ENCODE measurements at regions not wholly inside any gene's neighbourhood (a gene's known extent, or its start where the extent isn't known, plus 50 kb on each side); places are given as distances from the start of the nearest gene placed in this dataset.
A peak's percentile ranks its signal among the peaks of the same experiment; 100 is the strongest.

- DNase-seq (ENCODE audit: low read depth, low spot score), result no peak
Measured at GRCh38 chr13:74794582-74794981, 660.4 kb upstream of the KLF12 start.

GRCh38 chr13:74794147-74794546 is 659.9 kb upstream of the KLF12 start:
- DNase-seq (ENCODE audit: low read depth, low spot score), result peak; percentile 1

DNA sequence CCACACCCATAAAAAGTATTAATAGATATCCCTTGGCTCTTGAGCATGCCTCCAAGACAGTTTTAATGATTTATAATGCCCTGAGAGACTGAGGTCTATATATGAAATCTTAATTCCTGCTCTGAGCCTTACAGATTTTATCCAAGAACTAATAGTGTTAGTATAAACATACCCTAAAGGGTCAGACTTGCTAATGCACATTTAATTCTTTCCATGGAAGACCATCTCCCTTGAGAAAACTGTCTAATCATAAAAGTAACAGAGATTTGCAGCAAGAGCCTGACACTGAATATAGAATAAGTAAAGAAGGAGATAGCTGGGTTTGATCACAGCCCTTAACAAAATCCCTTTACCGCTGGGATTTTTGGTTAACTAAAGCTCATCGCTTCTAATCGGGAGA is 650.8 kb upstream of the KLF12 start:
- no peak for DNase-seq (ENCODE audit: low read depth, low spot score)

DNA sequence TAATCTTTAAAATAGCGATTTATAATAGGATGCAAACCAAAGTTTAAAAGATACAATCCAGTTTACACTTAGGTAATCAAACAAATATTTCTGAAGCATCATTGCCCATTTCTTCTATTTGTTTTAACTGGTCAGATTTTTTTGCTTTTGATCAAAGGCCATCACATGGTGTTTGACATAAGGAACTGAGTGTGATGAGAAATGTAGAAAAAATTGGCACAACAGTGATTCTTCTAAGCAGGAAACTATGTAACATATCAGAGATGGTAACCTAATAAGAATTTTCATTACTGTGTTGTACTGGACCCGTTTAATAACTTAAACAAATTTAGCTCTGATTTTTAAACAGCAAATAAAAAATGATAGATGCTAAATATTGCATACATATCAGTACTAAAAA is 644.7 kb upstream of the KLF12 start:
- no peak for DNase-seq (ENCODE audit: low read depth, low spot score)

DNA sequence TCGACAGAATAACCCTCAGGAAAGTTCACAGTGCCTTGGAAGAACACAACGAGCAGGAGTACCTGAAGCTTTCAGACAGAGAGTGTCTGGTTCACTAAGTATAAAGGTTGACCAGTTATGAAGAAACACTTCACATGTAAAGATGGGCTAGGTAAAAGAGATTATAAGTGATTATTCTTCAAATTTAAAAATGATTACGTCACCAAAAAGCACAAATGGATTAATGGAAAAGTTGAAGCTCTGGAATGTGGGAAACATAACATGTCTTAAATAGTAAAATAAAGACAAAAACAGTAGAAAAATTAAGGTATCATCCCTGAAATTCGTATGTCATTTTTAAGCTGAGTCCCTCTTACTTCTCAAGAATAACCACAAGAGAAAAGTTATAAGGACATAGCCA is 643.9 kb upstream of the KLF12 start:
- DNase-seq (ENCODE audit: low read depth, low spot score), result no peak

DNA sequence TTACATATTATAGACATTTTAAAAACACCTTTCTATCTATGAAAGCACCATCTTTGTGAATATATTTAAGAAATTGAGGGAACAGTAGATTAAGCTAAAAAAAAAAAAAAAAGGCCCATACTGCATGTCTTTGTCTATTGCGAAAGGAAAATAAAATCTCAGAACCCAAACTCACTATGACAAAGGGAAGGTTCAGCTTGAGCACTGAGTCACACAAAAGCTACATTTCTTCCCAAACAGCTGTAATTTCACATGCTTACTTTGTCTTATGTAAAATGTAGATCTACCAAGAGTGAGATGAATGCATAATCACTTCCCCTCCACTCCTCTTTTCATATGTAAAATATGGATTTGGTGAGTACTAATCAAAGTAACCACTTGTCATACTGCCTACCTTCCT is 640.1 kb upstream of the KLF12 start:
- no peak for DNase-seq (ENCODE audit: low read depth, low spot score)

- DNase-seq (ENCODE audit: low read depth, low spot score), result no peak
Measured at GRCh38 chr13:74773248-74773647, 639.0 kb upstream of the KLF12 start.

- DNase-seq (ENCODE audit: low read depth, low spot score), result no peak
Measured at GRCh38 chr13:74771964-74772363, 637.8 kb upstream of the KLF12 start.

GRCh38 chr13:74770361-74770760 is 636.2 kb upstream of the KLF12 start:
- DNase-seq (ENCODE audit: low read depth, low spot score), result no peak

DNA sequence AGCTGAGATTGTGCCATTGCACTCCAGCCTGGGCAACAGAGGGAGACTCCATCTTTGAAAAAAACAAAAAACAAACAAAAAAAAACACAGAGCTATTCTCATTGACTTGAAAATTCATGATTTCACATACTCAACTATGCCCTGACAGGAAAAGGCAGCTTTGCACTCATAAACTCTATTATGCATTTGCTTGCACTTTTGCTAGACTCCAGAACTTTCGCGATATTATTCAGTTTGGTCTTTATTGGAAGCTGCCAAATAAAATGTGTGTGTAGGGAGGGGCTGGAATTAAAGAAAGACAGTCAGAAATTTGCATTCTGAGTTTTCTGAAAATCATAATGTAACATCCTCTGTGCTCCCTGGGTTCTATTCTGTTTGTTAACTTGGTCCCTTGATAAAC is 635.1 kb upstream of the KLF12 start:
- DNase-seq (ENCODE audit: low read depth, low spot score), result no peak

GRCh38 chr13:74768521-74769085 is 634.4 kb upstream of the KLF12 start:
- no peak for DNase-seq (ENCODE audit: low read depth, low spot score)

GRCh38 chr13:74767050-74767449 is 632.8 kb upstream of the KLF12 start:
- DNase-seq (ENCODE audit: low read depth, low spot score), result no peak

DNA sequence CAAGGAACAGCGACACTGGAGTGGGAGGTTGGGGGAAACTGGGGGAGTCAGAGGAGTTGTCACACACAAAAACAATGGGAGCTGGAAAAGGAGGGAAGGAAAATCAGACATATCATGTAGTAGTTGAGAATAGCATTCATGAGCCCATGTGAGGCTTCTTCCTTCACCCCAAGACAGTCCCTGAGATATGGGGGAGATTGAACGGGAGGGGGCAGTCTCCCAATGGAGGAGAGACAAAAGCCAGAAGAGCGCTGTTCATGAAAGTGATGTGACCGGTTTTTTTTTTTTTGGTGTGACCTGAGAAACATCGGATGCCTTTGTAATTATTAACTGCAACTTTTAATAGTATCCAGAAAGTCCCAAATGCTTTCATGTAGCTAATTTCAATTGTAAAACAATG is 631.8 kb upstream of the KLF12 start:
- DNase-seq (ENCODE audit: low read depth, low spot score), result no peak

DNA sequence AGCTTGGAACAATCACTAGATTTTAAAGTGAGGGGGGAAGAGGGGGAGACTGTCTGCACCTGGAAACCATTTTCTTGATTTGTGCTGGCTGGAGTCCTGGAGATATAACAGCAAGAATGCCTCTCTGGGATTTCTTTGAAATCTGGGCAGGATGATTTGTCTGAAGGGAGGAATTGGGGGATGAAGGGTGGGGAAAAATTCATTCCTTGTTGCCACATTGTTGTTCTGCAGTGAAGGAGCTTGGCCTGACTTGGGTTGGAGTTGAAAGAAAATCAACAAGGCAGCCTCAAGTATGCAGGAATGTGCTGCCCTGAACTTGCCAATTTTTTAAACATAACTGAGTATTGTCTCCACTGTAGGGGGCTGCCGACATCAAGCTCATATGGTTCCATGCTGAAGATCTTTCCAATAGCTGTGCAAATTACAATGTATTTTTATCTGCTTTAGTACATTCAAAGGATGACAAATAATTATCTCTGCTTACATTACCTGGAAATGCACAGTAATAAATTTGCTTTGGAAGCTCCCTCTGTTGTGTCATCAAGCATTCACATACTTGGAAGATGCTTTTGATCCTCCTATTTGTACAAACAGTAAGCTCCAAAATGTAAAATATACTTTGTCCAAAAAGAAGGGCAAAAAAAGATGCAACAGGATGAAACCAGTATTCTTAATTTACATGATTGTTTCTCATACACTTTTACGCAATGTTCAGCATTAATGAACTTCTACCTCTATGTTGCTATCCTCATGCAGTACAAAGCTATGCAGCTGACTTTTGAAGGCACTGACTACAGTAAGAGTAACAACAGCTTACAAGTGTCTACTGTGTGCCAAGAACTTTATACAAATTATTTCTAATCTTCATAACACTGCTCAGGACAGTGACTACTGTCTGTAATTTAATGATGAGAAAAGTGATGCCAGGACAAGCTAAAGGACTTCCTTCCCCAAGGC is 627.9 kb upstream of the KLF12 start:
- no peak for DNase-seq (ENCODE audit: low read depth, low spot score)

- peak; percentile 92 for DNase-seq (ENCODE audit: low read depth, low spot score)
Measured at GRCh38 chr13:74758188-74758587, 624.0 kb upstream of the KLF12 start.

GRCh38 chr13:74755065-74755464 is 620.9 kb upstream of the KLF12 start:
- no peak for DNase-seq (ENCODE audit: low read depth, low spot score)

DNA sequence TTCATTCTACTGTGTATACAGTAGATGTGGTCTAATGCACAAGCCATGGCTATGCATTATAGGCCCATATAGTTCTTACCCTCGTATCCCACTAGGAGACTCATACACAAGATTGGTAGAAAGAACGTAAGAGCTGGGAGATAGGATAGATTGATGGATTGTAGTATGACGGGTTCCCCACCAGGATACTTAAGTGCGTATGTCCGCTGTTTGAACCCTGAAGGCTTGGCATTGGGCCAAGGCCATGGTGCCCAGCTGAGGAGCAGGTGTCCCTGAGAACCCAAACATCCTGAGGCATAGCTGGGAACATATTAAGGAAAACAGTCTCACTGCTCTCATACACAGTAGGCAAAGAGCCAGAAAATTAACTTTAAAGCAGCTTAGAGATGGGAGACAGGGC is 617.5 kb upstream of the KLF12 start:
- no peak for DNase-seq (ENCODE audit: low read depth, low spot score)

DNA sequence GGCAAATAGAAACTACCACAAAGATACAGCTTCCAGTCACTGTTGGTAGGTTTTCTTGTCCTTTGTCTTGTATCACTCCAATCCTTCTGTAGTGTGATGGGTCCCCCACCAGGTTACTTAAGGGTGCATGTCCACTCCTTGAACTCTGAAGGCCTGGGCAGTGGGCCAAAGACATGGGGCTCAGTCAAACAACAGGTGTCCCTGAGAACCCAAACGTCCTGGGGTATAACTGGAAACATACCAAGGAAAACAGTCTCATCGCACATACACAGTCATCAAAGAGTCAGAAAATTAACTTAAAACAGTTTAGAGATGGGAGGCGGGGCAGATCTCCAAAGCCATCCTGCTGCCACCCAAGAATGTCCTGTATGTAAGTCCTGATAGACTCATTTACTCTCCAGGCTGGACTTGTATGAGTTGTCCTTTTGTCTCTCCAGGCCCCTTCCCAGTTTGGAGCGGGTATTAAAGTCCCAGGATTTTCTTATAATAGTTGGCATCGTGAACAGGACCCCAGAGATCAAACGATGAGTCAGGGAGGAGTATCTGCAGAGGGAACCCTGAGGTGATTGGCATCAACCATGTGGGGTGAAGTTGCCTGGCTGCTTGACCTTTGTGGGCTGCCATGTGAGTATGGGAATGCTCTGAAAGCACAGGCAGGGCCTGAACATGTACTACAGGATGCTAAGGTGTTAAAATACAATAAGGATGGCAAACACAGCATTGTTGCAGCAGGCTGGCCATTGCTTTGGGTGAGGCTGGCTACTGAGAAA is 613.2 kb upstream of the KLF12 start:
- DNase-seq (ENCODE audit: low read depth, low spot score), result no peak

DNA sequence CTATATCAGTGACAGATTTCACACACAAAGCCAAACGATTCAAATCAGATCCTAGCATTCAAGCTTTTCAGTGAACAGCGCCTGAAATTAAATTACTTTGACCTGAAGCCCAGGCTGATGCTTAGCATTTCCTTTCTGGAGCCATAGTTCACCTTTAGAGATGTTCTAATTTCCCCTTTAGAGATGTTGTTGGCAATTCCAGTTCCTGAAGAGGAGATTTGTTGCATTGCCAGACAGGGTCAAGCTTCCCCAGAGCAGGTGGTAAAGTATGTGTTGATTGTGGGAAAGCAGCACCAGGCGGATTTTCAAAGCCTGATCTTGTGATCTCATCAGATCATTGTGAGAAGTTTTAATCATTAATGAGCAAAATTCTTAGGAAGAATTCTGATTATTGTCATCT is 609.8 kb upstream of the KLF12 start:
- no peak for DNase-seq (ENCODE audit: low read depth, low spot score)

DNA sequence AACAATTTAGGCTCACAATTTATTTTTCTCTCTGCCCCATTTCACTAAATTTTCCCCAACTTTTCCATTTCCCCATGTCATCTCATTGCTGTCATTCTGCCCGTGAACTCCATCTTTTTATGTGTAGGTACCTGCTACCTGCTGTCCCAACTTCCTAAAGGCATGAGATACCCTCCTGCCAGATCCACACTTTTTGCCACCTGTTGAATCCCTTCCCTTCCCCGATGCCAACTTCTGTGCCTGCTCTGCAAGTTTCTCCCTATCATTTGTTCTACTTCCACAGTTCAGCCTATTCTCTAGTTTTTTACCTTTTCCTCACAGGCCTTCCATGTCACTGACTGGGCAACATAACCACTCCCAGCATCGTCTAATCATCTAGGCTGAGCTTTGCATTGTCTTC is 607.5 kb upstream of the KLF12 start:
- DNase-seq (ENCODE audit: low read depth, low spot score), result no peak

DNA sequence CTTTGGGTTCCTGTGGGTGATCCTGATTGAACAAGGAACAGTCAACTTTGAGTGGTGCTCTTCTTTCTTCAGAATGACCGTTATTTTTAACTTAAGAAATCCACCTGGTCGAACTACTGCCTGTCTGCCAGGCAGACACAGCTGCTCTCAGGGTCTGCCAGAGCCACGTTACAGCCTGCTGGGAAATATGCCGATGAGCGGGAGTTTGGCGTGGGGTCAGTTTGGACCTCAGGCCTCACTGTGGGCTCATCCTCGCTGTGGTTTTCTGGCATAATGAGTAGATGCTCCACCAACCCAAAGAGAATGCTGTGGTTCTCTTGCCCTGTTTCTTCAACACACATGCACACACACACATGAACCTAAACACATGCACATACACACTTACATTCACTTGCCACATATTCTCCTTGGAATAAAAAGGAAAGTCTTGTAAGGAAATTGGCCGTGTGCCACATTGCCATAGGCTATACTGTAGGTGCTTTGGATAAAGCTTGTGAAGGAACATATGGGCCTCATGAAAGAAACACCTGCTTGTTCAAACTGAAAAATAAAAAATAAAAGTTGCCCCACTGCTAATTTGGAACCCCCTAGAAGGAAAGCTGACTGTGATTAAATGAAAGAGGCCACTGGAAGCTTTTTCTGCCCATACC is 598.7 kb upstream of the KLF12 start:
- DNase-seq (ENCODE audit: low read depth, low spot score), result no peak

GRCh38 chr13:74731731-74732130 is 597.5 kb upstream of the KLF12 start:
- no peak for DNase-seq (ENCODE audit: low read depth, low spot score)
